SK-N-SH treated with all-trans-retinoic acid at 6 μM for 48 hours (cell line): ENCODE measurements at regions not wholly inside any gene's neighbourhood (a gene's known extent, or its start where the extent isn't known, plus 50 kb on each side); places are given as distances from the start of the nearest gene placed in this dataset.
"Not testable (repeated sequence)": the region's sequence is repeated elsewhere in the genome, so short reads cannot be mapped to it uniquely, and the experiment has no call there.

Source experiments
- ARNTL ChIP-seq: fragments of 450-650 bp; formaldehyde crosslinking; IDR thresholded peaks from 2 replicates; pipeline ENCODE4 v1.5.0; 2020; ENCODE audit warnings: low read depth, mild to moderate bottlenecking, moderate library complexity, borderline replicate concordance
- GLIS3 ChIP-seq: fragments of 250-450 bp; sonication (Bioruptor Pico); IDR thresholded peaks from 2 replicates; pipeline ENCODE4 v1.5.0; 2020; ENCODE audit warnings: mild to moderate bottlenecking, moderate library complexity
- ZFP3 ChIP-seq: fragments of 250-450 bp; sonication (Bioruptor Pico); IDR thresholded peaks from 2 replicates; pipeline ENCODE4 v1.5.0; 2020; ENCODE audit warnings: mild to moderate bottlenecking, moderate library complexity
- ZNF565 ChIP-seq: fragments of 450-650 bp; formaldehyde crosslinking; conservative IDR thresholded peaks from 2 replicates; pipeline ENCODE4 v1.5.0; 2020; ENCODE audit warnings: low read depth, mild to moderate bottlenecking, moderate library complexity
- TF ChIP-seq, protein P1 (sequence below): fragments of 250-450 bp; sonication (Bioruptor Pico); IDR thresholded peaks from 2 replicates; pipeline ENCODE4 v1.5.0; 2020; ENCODE audit warnings: mild to moderate bottlenecking, moderate library complexity

GRCh38 chr10:38448614-38449355 lies 354.6 kb downstream of the ZNF37A start:
- not testable (repeated sequence) for TF ChIP-seq ZFP3, GLIS3, ARNTL, ZNF565 (CRISPR knock-in tag)
- TF ChIP-seq, protein P1, sequence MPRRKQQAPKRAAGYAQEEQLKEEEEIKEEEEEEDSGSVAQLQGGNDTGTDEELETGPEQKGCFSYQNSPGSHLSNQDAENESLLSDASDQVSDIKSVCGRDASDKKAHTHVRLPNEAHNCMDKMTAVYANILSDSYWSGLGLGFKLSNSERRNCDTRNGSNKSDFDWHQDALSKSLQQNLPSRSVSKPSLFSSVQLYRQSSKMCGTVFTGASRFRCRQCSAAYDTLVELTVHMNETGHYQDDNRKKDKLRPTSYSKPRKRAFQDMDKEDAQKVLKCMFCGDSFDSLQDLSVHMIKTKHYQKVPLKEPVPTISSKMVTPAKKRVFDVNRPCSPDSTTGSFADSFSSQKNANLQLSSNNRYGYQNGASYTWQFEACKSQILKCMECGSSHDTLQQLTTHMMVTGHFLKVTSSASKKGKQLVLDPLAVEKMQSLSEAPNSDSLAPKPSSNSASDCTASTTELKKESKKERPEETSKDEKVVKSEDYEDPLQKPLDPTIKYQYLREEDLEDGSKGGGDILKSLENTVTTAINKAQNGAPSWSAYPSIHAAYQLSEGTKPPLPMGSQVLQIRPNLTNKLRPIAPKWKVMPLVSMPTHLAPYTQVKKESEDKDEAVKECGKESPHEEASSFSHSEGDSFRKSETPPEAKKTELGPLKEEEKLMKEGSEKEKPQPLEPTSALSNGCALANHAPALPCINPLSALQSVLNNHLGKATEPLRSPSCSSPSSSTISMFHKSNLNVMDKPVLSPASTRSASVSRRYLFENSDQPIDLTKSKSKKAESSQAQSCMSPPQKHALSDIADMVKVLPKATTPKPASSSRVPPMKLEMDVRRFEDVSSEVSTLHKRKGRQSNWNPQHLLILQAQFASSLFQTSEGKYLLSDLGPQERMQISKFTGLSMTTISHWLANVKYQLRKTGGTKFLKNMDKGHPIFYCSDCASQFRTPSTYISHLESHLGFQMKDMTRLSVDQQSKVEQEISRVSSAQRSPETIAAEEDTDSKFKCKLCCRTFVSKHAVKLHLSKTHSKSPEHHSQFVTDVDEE (CRISPR knock-in tag), result not testable (repeated sequence)
